ENCODE measurements at regions not wholly inside any gene's neighbourhood (a gene's known extent, or its start where the extent isn't known, plus 50 kb on each side); places are given as distances from the start of the nearest gene placed in this dataset.

DNA sequence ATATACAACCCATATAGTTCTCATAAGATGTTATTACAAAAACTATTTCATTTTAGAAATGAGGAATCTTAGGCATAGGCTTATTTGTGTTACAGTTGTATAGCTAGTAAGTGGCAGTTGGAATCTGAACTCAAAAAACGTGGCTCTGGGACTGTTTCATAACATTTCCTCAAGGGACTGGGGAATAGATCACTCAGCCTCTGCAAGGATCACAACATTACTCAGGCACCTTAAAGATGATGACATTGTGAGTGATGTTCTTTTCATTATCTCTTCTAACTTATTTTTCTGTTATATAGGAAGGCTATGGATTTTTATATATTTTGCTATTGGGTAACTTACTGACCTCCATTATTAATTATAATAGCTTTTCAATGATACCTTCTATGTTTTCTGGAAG lies 774.2 kb upstream of the LCORL start:
- TF ChIP-seq KDM5B (CRISPR knock-in tag; IDR thresholded peaks at IDR 0.05; ENCODE audit: borderline replicate concordance) (no peak), POLR2AphosphoS5 (IDR thresholded peaks at IDR 0.05; ENCODE audit: low read depth, low read length) (no peak), ZNF639 (CRISPR knock-in tag; conservative IDR thresholded peaks at IDR 0.05) (no peak), ZBTB37 (CRISPR knock-in tag; IDR thresholded peaks at IDR 0.05) (no peak), BCLAF1 (IDR thresholded peaks at IDR 0.05) (no peak), ZNF24 (IDR thresholded peaks at IDR 0.05) (no peak), CEBPZ (IDR thresholded peaks at IDR 0.05; ENCODE audit: low read length) (no peak), TCF12 (IDR thresholded peaks at IDR 0.05) (no peak), TCF12 (CRISPR knock-in tag; IDR thresholded peaks at IDR 0.05) (no peak), ZNF777 (CRISPR knock-in tag; IDR thresholded peaks at IDR 0.05) (no peak), ESRRA (CRISPR knock-in tag; IDR thresholded peaks at IDR 0.05; ENCODE audit: low read depth) (no peak), RNF2 (conservative IDR thresholded peaks at IDR 0.05; ENCODE audit: low read depth) (no peak)
- TF ChIP-seq, protein P1, sequence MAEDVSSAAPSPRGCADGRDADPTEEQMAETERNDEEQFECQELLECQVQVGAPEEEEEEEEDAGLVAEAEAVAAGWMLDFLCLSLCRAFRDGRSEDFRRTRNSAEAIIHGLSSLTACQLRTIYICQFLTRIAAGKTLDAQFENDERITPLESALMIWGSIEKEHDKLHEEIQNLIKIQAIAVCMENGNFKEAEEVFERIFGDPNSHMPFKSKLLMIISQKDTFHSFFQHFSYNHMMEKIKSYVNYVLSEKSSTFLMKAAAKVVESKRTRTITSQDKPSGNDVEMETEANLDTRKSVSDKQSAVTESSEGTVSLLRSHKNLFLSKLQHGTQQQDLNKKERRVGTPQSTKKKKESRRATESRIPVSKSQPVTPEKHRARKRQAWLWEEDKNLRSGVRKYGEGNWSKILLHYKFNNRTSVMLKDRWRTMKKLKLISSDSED (CRISPR knock-in tag; IDR thresholded peaks at IDR 0.05): no peak
- TF ChIP-seq, protein P2, sequence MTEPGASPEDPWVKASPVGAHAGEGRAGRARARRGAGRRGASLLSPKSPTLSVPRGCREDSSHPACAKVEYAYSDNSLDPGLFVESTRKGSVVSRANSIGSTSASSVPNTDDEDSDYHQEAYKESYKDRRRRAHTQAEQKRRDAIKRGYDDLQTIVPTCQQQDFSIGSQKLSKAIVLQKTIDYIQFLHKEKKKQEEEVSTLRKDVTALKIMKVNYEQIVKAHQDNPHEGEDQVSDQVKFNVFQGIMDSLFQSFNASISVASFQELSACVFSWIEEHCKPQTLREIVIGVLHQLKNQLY (CRISPR knock-in tag; IDR thresholded peaks at IDR 0.05): no peak

Measured in HepG2 (cell line).